PC-9 (cell line): ENCODE measurements at regions not wholly inside any gene's neighbourhood (a gene's known extent, or its start where the extent isn't known, plus 50 kb on each side); places are given as distances from the start of the nearest gene placed in this dataset.

Experiments used
- BruUV-seq: library from RNA; stranded (reverse); fragments of 400-500 nt; replicated peaks from 2 replicates; lab custom pipeline; 2021; lab: Mats Ljungman, UMichigan
- CTCF ChIA-PET: fragments of 300-600 bp; sonication (Branson Sonifier 250); formaldehyde crosslinking; loops from one replicate; lab custom pipeline; 2022; ENCODE audit warnings: antibody characterized with exemption; lab: Charles Lee
- POLR2A ChIA-PET: fragments of 300-600 bp; sonication (Branson Sonifier 250); formaldehyde crosslinking; loops from one replicate; lab custom pipeline; 2022; ENCODE audit warnings: antibody characterized with exemption; ENCODE audit not compliant: unreplicated experiment; lab: Charles Lee
- DNase-seq, 2 experiments: peaks; one replicate each; pipeline versions ENCODE4 v3.0.0 to v3.0.0-alpha.2; 2015 to 2022; ENCODE audit warnings: mixed read lengths in 1 of 2
- H2AFZ ChIP-seq: fragments of 200-600 bp; sonication (generic); 2 replicates; pipeline ENCODE4 v1.8.1; 2017; ENCODE audit warnings: antibody characterized with exemption
- H3F3A ChIP-seq: fragments of 200-600 bp; sonication (generic); 2 replicates; pipeline ENCODE4 v1.8.1; 2017; ENCODE audit warnings: antibody characterized with exemption, mild to moderate bottlenecking, low read depth; ENCODE audit not compliant: insufficient read depth
- H3K27ac ChIP-seq: fragments of 200-600 bp; sonication (generic); 2 replicates; pipeline ENCODE4 v1.6.1; 2016; ENCODE audit warnings: mixed run types
- H3K27me3 ChIP-seq: fragments of 200-600 bp; sonication (generic); 2 replicates; pipeline ENCODE4 v1.6.1; 2016; ENCODE audit warnings: low read depth, mixed run types; ENCODE audit not compliant: insufficient read depth
- H3K36me3 ChIP-seq: fragments of 200-600 bp; sonication (generic); 2 replicates; pipeline ENCODE4 v1.6.1; 2016; ENCODE audit warnings: low read depth, mixed run types
- H3K4me1 ChIP-seq: fragments of 200-600 bp; sonication (generic); replicated peaks from 2 replicates; pipeline ENCODE4 v1.6.1; 2016; ENCODE audit warnings: mixed run types; ENCODE audit not compliant: insufficient read depth
- H3K4me2 ChIP-seq: fragments of 200-600 bp; sonication (generic); 2 replicates; pipeline ENCODE4 v1.6.1; 2017; ENCODE audit warnings: mixed run types
- H3K4me3 ChIP-seq: fragments of 200-600 bp; sonication (generic); 2 replicates; pipeline ENCODE4 v1.6.1; 2016; ENCODE audit warnings: mixed run types
- H3K79me2 ChIP-seq: fragments of 200-600 bp; sonication (generic); 2 replicates; pipeline ENCODE4 v1.6.1; 2017; ENCODE audit warnings: low read depth, mixed run types
- H3K9me2 ChIP-seq: fragments of 200-600 bp; sonication (generic); 2 replicates; pipeline ENCODE4 v1.8.1; 2017; ENCODE audit warnings: mild to moderate bottlenecking; ENCODE audit not compliant: insufficient read depth
- H3K9me3 ChIP-seq: fragments of 200-600 bp; sonication (generic); 2 replicates; pipeline ENCODE4 v1.8.1; 2016; ENCODE audit warnings: low read depth; ENCODE audit not compliant: insufficient read depth
- H4K20me1 ChIP-seq: fragments of 200-600 bp; sonication (generic); 2 replicates; pipeline ENCODE4 v1.8.1; 2017; ENCODE audit not compliant: insufficient read depth
- EZH2 ChIP-seq: fragments of 200-600 bp; sonication (generic); IDR thresholded peaks from 2 replicates; pipeline ENCODE4 v1.8.0; 2017; ENCODE audit warnings: antibody characterized with exemption, low read depth
- intact Hi-C: fragments of 100-400 bp; cut with micrococcal nuclease; formaldehyde crosslinking; loops from one replicate; pipeline ENCODE4 v1.10.0; 2022; ENCODE audit not compliant: unreplicated experiment
- TF ChIP-seq, protein P1 (sequence below): fragments of 200-600 bp; sonication (generic); conservative IDR thresholded peaks from 2 replicates; pipeline ENCODE4 v1.6.1; 2017; ENCODE audit warnings: mixed run types, antibody characterized with exemption, mild to moderate bottlenecking, moderate library complexity

DNA sequence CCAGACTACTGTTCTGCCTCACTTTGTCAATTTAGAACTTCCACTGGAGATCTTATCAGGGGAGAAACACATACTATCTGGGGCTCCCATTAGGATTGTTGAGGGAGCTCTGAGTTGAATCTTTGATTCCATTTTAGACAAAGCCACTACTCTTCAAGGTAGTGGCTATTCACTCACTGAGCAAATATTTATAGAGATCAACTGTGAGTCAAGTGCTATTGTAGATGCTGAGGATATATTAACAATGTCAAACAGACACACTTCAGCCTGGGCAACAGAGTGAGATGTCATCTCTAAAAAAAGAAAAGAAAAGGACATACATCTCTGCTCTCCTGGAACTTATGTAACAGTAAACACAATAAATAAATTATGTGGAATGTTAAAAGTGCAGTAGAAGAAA is 315.3 kb downstream of the PTEN start:
- ChIA-PET POLR2A (no interaction called here), CTCF (no interaction called here)
- Histone ChIP-seq H2AFZ (no peak overlapping the region), H3K4me3 (no peak overlapping the region), H3F3A (no peaks in the 10 kb centered on the region), H4K20me1 (no peaks in the 10 kb centered on the region), H3K36me3 (no peaks in the 10 kb centered on the region), H3K27ac (no peak overlapping the region), H3K9me2 (no peaks in the 10 kb centered on the region), H3K4me2 (no peak overlapping the region), H3K9me3 (no peaks in the 10 kb centered on the region), H3K4me1 (no peaks in the 10 kb centered on the region), H3K79me2 (no peaks in the 10 kb centered on the region), H3K27me3 (no peaks in the 10 kb centered on the region)
- TF ChIP-seq, protein P1, sequence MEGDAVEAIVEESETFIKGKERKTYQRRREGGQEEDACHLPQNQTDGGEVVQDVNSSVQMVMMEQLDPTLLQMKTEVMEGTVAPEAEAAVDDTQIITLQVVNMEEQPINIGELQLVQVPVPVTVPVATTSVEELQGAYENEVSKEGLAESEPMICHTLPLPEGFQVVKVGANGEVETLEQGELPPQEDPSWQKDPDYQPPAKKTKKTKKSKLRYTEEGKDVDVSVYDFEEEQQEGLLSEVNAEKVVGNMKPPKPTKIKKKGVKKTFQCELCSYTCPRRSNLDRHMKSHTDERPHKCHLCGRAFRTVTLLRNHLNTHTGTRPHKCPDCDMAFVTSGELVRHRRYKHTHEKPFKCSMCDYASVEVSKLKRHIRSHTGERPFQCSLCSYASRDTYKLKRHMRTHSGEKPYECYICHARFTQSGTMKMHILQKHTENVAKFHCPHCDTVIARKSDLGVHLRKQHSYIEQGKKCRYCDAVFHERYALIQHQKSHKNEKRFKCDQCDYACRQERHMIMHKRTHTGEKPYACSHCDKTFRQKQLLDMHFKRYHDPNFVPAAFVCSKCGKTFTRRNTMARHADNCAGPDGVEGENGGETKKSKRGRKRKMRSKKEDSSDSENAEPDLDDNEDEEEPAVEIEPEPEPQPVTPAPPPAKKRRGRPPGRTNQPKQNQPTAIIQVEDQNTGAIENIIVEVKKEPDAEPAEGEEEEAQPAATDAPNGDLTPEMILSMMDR, result no peak
- no peak for TF ChIP-seq EZH2
- DNase-seq, result no peak
- intact Hi-C loops, result no loop called here
- no TSS peak for BruUV-seq

DNA sequence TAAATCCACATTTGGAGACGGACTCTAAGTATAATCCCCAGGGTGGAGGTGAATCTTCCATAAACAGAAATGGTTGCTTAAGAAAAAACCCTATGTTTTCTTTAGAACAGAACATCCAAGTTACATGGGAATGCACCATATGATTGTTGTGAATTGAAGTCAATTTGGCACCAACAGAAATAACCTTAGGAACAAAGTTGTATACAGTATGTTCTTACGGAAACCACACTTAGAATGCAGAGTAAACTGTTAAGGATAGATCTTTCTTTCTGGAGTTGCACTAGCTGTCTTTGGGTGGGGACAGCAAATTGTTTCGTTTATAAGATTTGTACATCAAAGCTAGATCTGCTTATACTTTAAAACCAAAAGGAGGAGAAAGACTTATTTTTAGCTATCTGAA is 316.4 kb downstream of the PTEN start:
- ChIA-PET CTCF (interaction anchor here (0.5 kb wide), 1 partner anchor 153 kb away, joined by 8 read pairs; no protein-coding TSS in a partner anchor), POLR2A (interaction anchor here (0.6 kb wide), 1 partner anchor 339 kb away, joined by 3 read pairs; no protein-coding TSS in a partner anchor)
- H3K4me2 ChIP-seq, result no peak overlapping the region
- BruUV-seq, result no TSS peak
- no peaks in the 10 kb centered on the region for H3K9me2 ChIP-seq
- H3F3A ChIP-seq, result no peaks in the 10 kb centered on the region
- H3K9me3 ChIP-seq, result no peaks in the 10 kb centered on the region
- H3K27ac ChIP-seq, result no peak overlapping the region
- TF ChIP-seq, protein P1, result no peak
- no peak for TF ChIP-seq EZH2
- H3K36me3 ChIP-seq, result no peaks in the 10 kb centered on the region
- no peaks in the 10 kb centered on the region for H3K79me2 ChIP-seq
- no peaks in the 10 kb centered on the region for H3K27me3 ChIP-seq
- no peak overlapping the region for H3K4me3 ChIP-seq
- H4K20me1 ChIP-seq, result no peaks in the 10 kb centered on the region
- no peak overlapping the region for H2AFZ ChIP-seq
- intact Hi-C loops, result no loop called here
- no peaks in the 10 kb centered on the region for H3K4me1 ChIP-seq
- no peak for DNase-seq

DNA sequence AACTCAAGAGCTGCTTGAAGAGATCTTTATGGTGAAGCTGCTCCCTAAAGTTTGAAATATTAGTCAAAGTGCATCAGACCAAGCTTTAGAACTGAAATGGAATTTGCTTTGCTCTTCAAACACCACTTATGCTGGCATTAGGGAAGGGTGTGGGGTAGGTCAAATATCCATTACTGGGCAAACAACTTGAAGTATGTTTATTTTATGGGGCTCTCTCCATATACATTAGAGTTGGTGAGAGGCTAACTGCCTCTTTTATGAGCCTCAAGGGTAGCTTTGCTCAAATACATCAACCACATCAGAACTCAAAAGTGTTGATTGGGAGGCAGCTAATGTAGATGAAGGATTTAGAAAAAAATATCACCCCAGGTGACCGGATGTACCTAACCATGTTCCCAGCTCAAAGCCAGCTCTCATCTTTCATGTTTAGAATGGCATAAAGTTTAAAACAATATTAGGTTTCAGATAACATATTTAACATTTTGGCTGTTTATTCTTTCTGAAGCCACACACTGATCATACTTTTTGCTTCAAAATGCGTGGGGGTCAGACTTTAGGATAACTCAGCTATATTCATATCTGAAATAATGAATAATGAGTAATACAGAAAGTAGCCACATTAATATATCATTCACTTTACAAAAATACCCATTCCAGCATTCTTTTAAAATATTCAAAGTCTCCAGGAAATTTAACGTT is 318.6 kb downstream of the PTEN start:
- no peak overlapping the region for H3K27ac ChIP-seq
- intact Hi-C loops, result no loop called here
- TF ChIP-seq, protein P1, result no peak
- TF ChIP-seq EZH2, result no peak
- H4K20me1 ChIP-seq, result no peaks in the 10 kb centered on the region
- no peak for DNase-seq
- H3K9me2 ChIP-seq, result no peaks in the 10 kb centered on the region
- BruUV-seq, result no TSS peak
- H3K79me2 ChIP-seq, result no peaks in the 10 kb centered on the region
- H3F3A ChIP-seq, result no peaks in the 10 kb centered on the region
- no peak overlapping the region for H3K4me2 ChIP-seq
- no peaks in the 10 kb centered on the region for H3K27me3 ChIP-seq
- H3K9me3 ChIP-seq, result no peaks in the 10 kb centered on the region
- CTCF ChIA-PET, result no interaction called here
- H3K4me1 ChIP-seq, result no peaks in the 10 kb centered on the region
- H3K36me3 ChIP-seq, result no peaks in the 10 kb centered on the region
- no peak overlapping the region for H2AFZ ChIP-seq
- H3K4me3 ChIP-seq, result no peak overlapping the region
- POLR2A ChIA-PET, result no interaction called here
